ENCODE measurements at regions not wholly inside any gene's neighbourhood (a gene's known extent, or its start where the extent isn't known, plus 50 kb on each side); places are given as distances from the start of the nearest gene placed in this dataset.
A peak's percentile ranks its signal among the peaks of the same experiment; 100 is the strongest.
"Not testable (repeated sequence)": the region's sequence is repeated elsewhere in the genome, so short reads cannot be mapped to it uniquely, and the experiment has no call there.

GRCh38 chr6:80607811-80608391 lies 501.4 kb downstream of the BCKDHB start:
- no peak for FAIRE-seq
- no peak for DNase-seq (ENCODE audit: insufficient read length, low spot score)

GRCh38 chr6:80605165-80605989 lies 498.9 kb downstream of the BCKDHB start:
- peak; percentile 1 for DNase-seq (ENCODE audit: insufficient read length, low spot score)
- FAIRE-seq = peak; percentile 71

GRCh38 chr6:80603679-80604078 lies 497.2 kb downstream of the BCKDHB start:
- FAIRE-seq (no peak), DNase-seq (ENCODE audit: insufficient read length, low spot score) (no peak)

- DNase-seq (ENCODE audit: insufficient read length, low spot score) (no peak), FAIRE-seq (no peak)
Measured at GRCh38 chr6:80594461-80594860, 488.0 kb downstream of the BCKDHB start.

GRCh38 chr6:80592436-80592835 lies 486.0 kb downstream of the BCKDHB start:
- DNase-seq (ENCODE audit: insufficient read length, low spot score) = no peak
- no peak for FAIRE-seq

- FAIRE-seq (no peak), DNase-seq (ENCODE audit: insufficient read length, low spot score) (no peak)
Measured at GRCh38 chr6:80586242-80586641, 479.8 kb downstream of the BCKDHB start.

- DNase-seq (ENCODE audit: insufficient read length, low spot score) (no peak), FAIRE-seq (no peak)
Measured at GRCh38 chr6:80579391-80580023, 473.0 kb downstream of the BCKDHB start.

GRCh38 chr6:80573320-80573719 lies 466.8 kb downstream of the BCKDHB start:
- not testable (repeated sequence) for FAIRE-seq; DNase-seq (ENCODE audit: insufficient read length, low spot score)

- no peak for FAIRE-seq
Measured at GRCh38 chr6:80566361-80566760, 459.9 kb downstream of the BCKDHB start.

GRCh38 chr6:80553071-80553740 lies 446.7 kb downstream of the BCKDHB start:
- DNase-seq (ENCODE audit: insufficient read length, low spot score) (no peak), FAIRE-seq (no peak)

More at GRCh38 chr6:80566361-80566760, 459.9 kb downstream of the BCKDHB start:
- no peak for DNase-seq (ENCODE audit: insufficient read length, low spot score)

GRCh38 chr6:80550748-80551147 lies 444.3 kb downstream of the BCKDHB start:
- FAIRE-seq = no peak
- DNase-seq (ENCODE audit: insufficient read length, low spot score) = no peak

GRCh38 chr6:80550281-80550680 lies 443.8 kb downstream of the BCKDHB start:
- FAIRE-seq = no peak
- DNase-seq (ENCODE audit: insufficient read length, low spot score) = no peak

- FAIRE-seq (no peak), DNase-seq (ENCODE audit: insufficient read length, low spot score) (no peak)
Measured at GRCh38 chr6:80548532-80548931, 442.1 kb downstream of the BCKDHB start.

GRCh38 chr6:80547827-80548226 lies 441.4 kb downstream of the BCKDHB start:
- FAIRE-seq = no peak
- no peak for DNase-seq (ENCODE audit: insufficient read length, low spot score)

GRCh38 chr6:80544976-80545722 lies 438.7 kb downstream of the BCKDHB start:
- DNase-seq (ENCODE audit: insufficient read length, low spot score) = no peak
- no peak for FAIRE-seq

- no peak for DNase-seq (ENCODE audit: insufficient read length, low spot score)
- no peak for FAIRE-seq
Measured at GRCh38 chr6:80544555-80544954, 438.1 kb downstream of the BCKDHB start.

- FAIRE-seq (no peak), DNase-seq (ENCODE audit: insufficient read length, low spot score) (no peak)
Measured at GRCh38 chr6:80543598-80544222, 437.2 kb downstream of the BCKDHB start.

- FAIRE-seq (no peak), DNase-seq (ENCODE audit: insufficient read length, low spot score) (no peak)
Measured at GRCh38 chr6:80543151-80543550, 436.7 kb downstream of the BCKDHB start.

GRCh38 chr6:80541886-80542285 lies 435.4 kb downstream of the BCKDHB start:
- DNase-seq (ENCODE audit: insufficient read length, low spot score) (no peak), FAIRE-seq (no peak)

- no peak for FAIRE-seq
- DNase-seq (ENCODE audit: insufficient read length, low spot score) = no peak
Measured at GRCh38 chr6:80541181-80541580, 434.7 kb downstream of the BCKDHB start.
